ENCODE measurements at regions not wholly inside any gene's neighbourhood (a gene's known extent, or its start where the extent isn't known, plus 50 kb on each side); places are given as distances from the start of the nearest gene placed in this dataset.

GRCh38 chr6:19991176-19991575, 154.0 kb downstream of the ID4 start:
- TF ChIP-seq CTCF (IDR thresholded peaks at IDR 0.05; ENCODE audit: extremely low read depth in 1 of 2, insufficient read depth in 1 of 2, low read depth in 1 of 2, low read length in 2 of 2) (no peak), POLR2A (IDR thresholded peaks at IDR 0.05; ENCODE audit: low read depth, low read length) (no peak), JUN (IDR thresholded peaks at IDR 0.05; ENCODE audit: borderline replicate concordance, insufficient read depth, insufficient read length, low read depth) (no peak), MAX (IDR thresholded peaks at IDR 0.05; ENCODE audit: insufficient read depth, insufficient read length) (no peak), POLR2AphosphoS5 (IDR thresholded peaks at IDR 0.05; ENCODE audit: insufficient read depth, low read depth, low read length) (no peak), EZH2 (IDR thresholded peaks at IDR 0.05; ENCODE audit: borderline replicate concordance, low read depth, low read length, severe bottlenecking) (no peak), MYC (IDR thresholded peaks at IDR 0.05; ENCODE audit: low read depth, low read length) (no peak)
